H1 (cell line): ENCODE measurements at regions not wholly inside any gene's neighbourhood (a gene's known extent, or its start where the extent isn't known, plus 50 kb on each side); places are given as distances from the start of the nearest gene placed in this dataset.

Experiments used
- ASH2L ChIP-seq: fragments of 200-600, 300-600 bp; sonication (generic); IDR thresholded peaks from one replicate; pipeline ENCODE4 v1.7.1; 2017; ENCODE audit warnings: low read length
- CHD7 ChIP-seq: fragments of 300-600 bp; sonication (generic); IDR thresholded peaks from 2 replicates; pipeline ENCODE4 v1.7.1; 2012; ENCODE audit warnings: low read length, moderate library complexity, mild to moderate bottlenecking, inconsistent platforms; ENCODE audit not compliant: insufficient replicate concordance
- CTBP2 ChIP-seq: IDR thresholded peaks from 2 replicates; pipeline ENCODE4 v1.7.0; 2011; ENCODE audit warnings: borderline replicate concordance, mild to moderate bottlenecking, moderate library complexity, mixed read lengths, low read length; ENCODE audit not compliant: insufficient read depth, insufficient read length
- KDM5A ChIP-seq: fragments of 200-600 bp; IDR thresholded peaks from 2 replicates; pipeline ENCODE4 v1.7.1; 2012; ENCODE audit warnings: mild to moderate bottlenecking, low read length, inconsistent platforms, mixed read lengths
- TEAD4 ChIP-seq: IDR thresholded peaks from 2 replicates; pipeline ENCODE4 v1.6.1; 2012; ENCODE audit warnings: low read depth, low read length, inconsistent platforms, mixed read lengths

- TF ChIP-seq CHD7 (no peak), KDM5A (no peak), TEAD4 (no peak), CTBP2 (no peak), ASH2L (no peak)
Observed at GRCh38 chr11:15707194-15707593, 592.5 kb downstream of the INSC start (continued).
